NCI-H524 treated with DMSO at 0.1 percent for 48 hours (cell line): ENCODE measurements at regions not wholly inside any gene's neighbourhood (a gene's known extent, or its start where the extent isn't known, plus 50 kb on each side); places are given as distances from the start of the nearest gene placed in this dataset.

Source experiments
- DNase-seq: peaks from one replicate; lab custom pipeline; 2025; lab: John Stamatoyannopoulos, UW

- no peak for DNase-seq
Measured at GRCh38 chr18:46266473-46266872, 162.3 kb downstream of the HAUS1 start.

- DNase-seq = no peak
Measured at GRCh38 chr18:46268671-46269070, 164.5 kb downstream of the HAUS1 start.

- DNase-seq = no peak
Measured at GRCh38 chr18:46269275-46269674, 165.1 kb downstream of the HAUS1 start.

GRCh38 chr18:46271488-46271887 is 167.3 kb downstream of the HAUS1 start:
- no peak for DNase-seq

- DNase-seq = no peak
Measured at GRCh38 chr18:46273861-46274260, 169.7 kb downstream of the HAUS1 start.

- DNase-seq = no peak
Measured at GRCh38 chr18:46274266-46274665, 170.1 kb downstream of the HAUS1 start.

GRCh38 chr18:46275370-46275769 is 171.2 kb downstream of the HAUS1 start:
- DNase-seq = no peak

- DNase-seq = no peak
Measured at GRCh38 chr18:46276748-46277147, 172.6 kb downstream of the HAUS1 start.

GRCh38 chr18:46278481-46279465 is 174.6 kb downstream of the HAUS1 start:
- DNase-seq = no peak

- no peak for DNase-seq
Measured at GRCh38 chr18:46279673-46280072, 175.5 kb downstream of the HAUS1 start.

- DNase-seq = no peak
Measured at GRCh38 chr18:46281185-46282176, 177.3 kb downstream of the HAUS1 start.

GRCh38 chr18:46282177-46282570 is 178.0 kb downstream of the HAUS1 start:
- DNase-seq = no peak

- DNase-seq = no peak
Measured at GRCh38 chr18:46282646-46283045, 178.5 kb downstream of the HAUS1 start.

GRCh38 chr18:46283268-46283667 is 179.1 kb downstream of the HAUS1 start:
- no peak for DNase-seq

- peak; percentile 46 for DNase-seq
Measured at GRCh38 chr18:46283895-46284295, 179.7 kb downstream of the HAUS1 start.

GRCh38 chr18:46289463-46289862 is 185.3 kb downstream of the HAUS1 start:
- no peak for DNase-seq

GRCh38 chr18:46289931-46290330 is 185.7 kb downstream of the HAUS1 start:
- DNase-seq = no peak

- DNase-seq = no peak
Measured at GRCh38 chr18:46290440-46291020, 186.3 kb downstream of the HAUS1 start.

GRCh38 chr18:46291149-46291548 is 187.0 kb downstream of the HAUS1 start:
- DNase-seq = no peak

GRCh38 chr18:46293742-46294181 is 189.6 kb downstream of the HAUS1 start:
- DNase-seq = no peak

- no peak for DNase-seq
Measured at GRCh38 chr18:46294318-46294717, 190.1 kb downstream of the HAUS1 start.

GRCh38 chr18:46294751-46295150 is 190.6 kb downstream of the HAUS1 start:
- DNase-seq = no peak
